GM23338 (cell line): ENCODE measurements at regions not wholly inside any gene's neighbourhood (a gene's known extent, or its start where the extent isn't known, plus 50 kb on each side); places are given as distances from the start of the nearest gene placed in this dataset.

Experiments used
- ATAC-seq: fragments of 200-7000 bp; cut with Tn5 transposase; 3 replicates; pipeline ENCODE4 v1.9.1; 2020
- DNase-seq: peaks from one replicate; pipeline ENCODE4 v3.0.0-alpha.2; 2015; ENCODE audit warnings: low spot score
- H2AFZ ChIP-seq: fragments of 200-600 bp; sonication (generic); 2 replicates; pipeline ENCODE4 v1.8.0; 2016; ENCODE audit warnings: antibody characterized with exemption, mild to moderate bottlenecking, moderate library complexity
- H3F3A ChIP-seq: fragments of 200-600 bp; sonication (generic); replicated peaks from 2 replicates; pipeline ENCODE4 v1.8.0; 2017; ENCODE audit warnings: antibody characterized with exemption, mixed run types, low read depth
- H3K27ac ChIP-seq: fragments of 200-600 bp; sonication (generic); 2 replicates; pipeline ENCODE4 v1.6.1; 2016; ENCODE audit warnings: low read depth
- H3K27me3 ChIP-seq: fragments of 200-600 bp; sonication (generic); 2 replicates; pipeline ENCODE4 v1.8.0; 2016; ENCODE audit warnings: mild to moderate bottlenecking, mixed run types, moderate library complexity; ENCODE audit not compliant: insufficient read depth
- H3K36me3 ChIP-seq: fragments of 200-600 bp; sonication (generic); 2 replicates; pipeline ENCODE4 v1.8.0; 2016; ENCODE audit warnings: mild to moderate bottlenecking; ENCODE audit not compliant: insufficient read depth
- H3K4me1 ChIP-seq: fragments of 200-600 bp; sonication (generic); 2 replicates; pipeline ENCODE4 v1.8.0; 2016; ENCODE audit warnings: mild to moderate bottlenecking, moderate library complexity; ENCODE audit not compliant: insufficient read depth
- H3K4me2 ChIP-seq: fragments of 200-600 bp; sonication (generic); 2 replicates; pipeline ENCODE4 v1.7.1; 2017; ENCODE audit warnings: mixed run types
- H3K4me3 ChIP-seq: fragments of 200-600 bp; sonication (generic); 2 replicates; pipeline ENCODE4 v1.6.1; 2016; ENCODE audit warnings: mixed run types
- H3K79me2 ChIP-seq: fragments of 200-600 bp; sonication (generic); replicated peaks from 2 replicates; pipeline ENCODE4 v1.8.0; 2017; ENCODE audit warnings: mild to moderate bottlenecking; ENCODE audit not compliant: insufficient read depth
- H3K9me2 ChIP-seq: fragments of 200-600 bp; sonication (generic); 2 replicates; pipeline ENCODE4 v1.8.0; 2017; ENCODE audit not compliant: insufficient read depth
- H4K20me1 ChIP-seq: fragments of 200-600 bp; sonication (generic); replicated peaks from 2 replicates; pipeline ENCODE4 v1.8.0; 2017; ENCODE audit warnings: mild to moderate bottlenecking; ENCODE audit not compliant: insufficient read depth
- H3K27ac Mint-ChIP-seq: 2 replicates; pipeline ENCODE4 v1.8.0; 2020; ENCODE audit warnings: inconsistent platforms, mild to moderate bottlenecking, moderate library complexity, mixed read lengths
- H3K27me3 Mint-ChIP-seq: 3 replicates; pipeline ENCODE4 v1.8.0; 2022; ENCODE audit warnings: low read depth, mild to moderate bottlenecking, moderate library complexity, mixed read lengths, inconsistent platforms; ENCODE audit not compliant: insufficient read depth, poor library complexity
- H3K36me3 Mint-ChIP-seq: 3 replicates; pipeline ENCODE4 v1.8.0; 2021; ENCODE audit warnings: low read depth, mild to moderate bottlenecking, inconsistent platforms, moderate library complexity, mixed read lengths
- H3K4me1 Mint-ChIP-seq: 3 replicates; pipeline ENCODE4 v1.8.0; 2020; ENCODE audit warnings: mild to moderate bottlenecking, inconsistent platforms, mixed read lengths
- H3K4me3 Mint-ChIP-seq: 3 replicates; pipeline ENCODE4 v1.8.0; 2021; ENCODE audit warnings: moderate library complexity, mild to moderate bottlenecking, inconsistent platforms, mixed read lengths
- H3K9me3 Mint-ChIP-seq: 3 replicates; pipeline ENCODE4 v1.8.0; 2020; ENCODE audit warnings: moderate library complexity, mild to moderate bottlenecking, inconsistent platforms, mixed read lengths
- STAT1 ChIP-seq: IDR thresholded peaks from one replicate; pipeline ENCODE4 v1.6.1; 2016; ENCODE audit warnings: antibody characterized with exemption; ENCODE audit not compliant: unreplicated experiment
- ZNF114 ChIP-seq: fragments of 250-450 bp; sonication (Bioruptor Pico); IDR thresholded peaks from 2 replicates; pipeline ENCODE4 v1.5.0; 2020; ENCODE audit warnings: mild to moderate bottlenecking, moderate library complexity
- TF ChIP-seq, protein P1 (sequence below): fragments of 250-450 bp; sonication (Bioruptor Pico); IDR thresholded peaks from 2 replicates; pipeline ENCODE4 v1.5.0; 2020; ENCODE audit warnings: mild to moderate bottlenecking, moderate library complexity
- TF ChIP-seq, protein P2 (sequence below), 2 experiments: fragments of 200-600 bp in 1 of 2; sonication (generic) in 1 of 2; conservative IDR thresholded peaks; 2 replicates each; pipeline versions ENCODE4 v1.5.1 to v1.6.1; 2016 to 2017; ENCODE audit warnings: antibody characterized with exemption in 2 of 2, low read depth in 2 of 2, mild to moderate bottlenecking in 2 of 2, moderate library complexity in 1 of 2

DNA sequence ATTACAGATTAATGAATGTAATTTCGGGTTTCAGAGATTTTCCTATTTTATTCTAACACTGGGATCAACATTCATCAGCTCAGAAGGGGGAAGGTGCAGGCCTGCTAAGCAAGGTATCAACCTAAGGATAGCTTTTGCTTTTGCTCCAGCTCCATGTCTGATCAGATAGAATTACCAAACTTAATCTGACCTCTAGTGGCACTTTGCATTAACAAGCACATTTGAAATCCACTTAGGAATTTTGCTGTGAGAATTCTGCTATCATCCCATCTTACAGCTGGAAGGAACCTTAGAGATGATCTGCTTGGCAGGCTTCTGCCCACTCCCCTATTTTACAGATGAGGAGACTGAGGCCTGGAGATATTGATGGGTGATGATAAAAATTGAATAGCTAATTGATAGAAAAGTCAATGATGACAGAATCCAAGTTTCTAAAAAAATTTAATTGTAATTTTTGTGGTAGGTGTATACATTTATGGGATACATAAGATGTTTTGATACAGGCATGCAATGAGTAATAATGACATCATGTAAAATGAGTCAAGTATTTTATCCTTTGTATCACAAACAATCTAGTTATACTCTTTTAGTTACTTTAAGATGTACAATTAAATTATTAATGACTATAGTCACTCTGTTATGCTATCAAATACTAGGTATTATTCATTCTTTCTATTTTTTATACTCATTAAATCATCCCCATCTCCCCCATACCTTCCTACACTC is 209.2 kb upstream of the ZPLD1 start:
- H3F3A ChIP-seq = no peaks in the 10 kb centered on the region
- no peaks in the 10 kb centered on the region for H4K20me1 ChIP-seq
- no peaks in the 10 kb centered on the region for H3K9me3 Mint-ChIP-seq
- H2AFZ ChIP-seq = no peak overlapping the region
- no peaks in the 10 kb centered on the region for H3K4me1 ChIP-seq
- H3K4me1 Mint-ChIP-seq = peaks cover 10% of the 10 kb centered on the region; the same call in 2 of the 3 replicates
- H3K27ac Mint-ChIP-seq = peak overlapping the region; percentile 28; the same call in 1 of the 2 replicates
- no peaks in the 10 kb centered on the region for H3K36me3 Mint-ChIP-seq
- H3K27me3 Mint-ChIP-seq = no peaks in the 10 kb centered on the region
- no peak overlapping the region for H3K27ac ChIP-seq
- no peaks in the 10 kb centered on the region for H3K27me3 ChIP-seq
- H3K4me2 ChIP-seq = no peak overlapping the region
- H3K36me3 ChIP-seq = no peaks in the 10 kb centered on the region
- no peak overlapping the region for H3K4me3 Mint-ChIP-seq
- DNase-seq = peak; percentile 73
- H3K9me2 ChIP-seq = no peaks in the 10 kb centered on the region
- ATAC-seq = peak; percentile 85
- no peak overlapping the region for H3K4me3 ChIP-seq
- no peaks in the 10 kb centered on the region for H3K79me2 ChIP-seq
- TF ChIP-seq, protein P1, sequence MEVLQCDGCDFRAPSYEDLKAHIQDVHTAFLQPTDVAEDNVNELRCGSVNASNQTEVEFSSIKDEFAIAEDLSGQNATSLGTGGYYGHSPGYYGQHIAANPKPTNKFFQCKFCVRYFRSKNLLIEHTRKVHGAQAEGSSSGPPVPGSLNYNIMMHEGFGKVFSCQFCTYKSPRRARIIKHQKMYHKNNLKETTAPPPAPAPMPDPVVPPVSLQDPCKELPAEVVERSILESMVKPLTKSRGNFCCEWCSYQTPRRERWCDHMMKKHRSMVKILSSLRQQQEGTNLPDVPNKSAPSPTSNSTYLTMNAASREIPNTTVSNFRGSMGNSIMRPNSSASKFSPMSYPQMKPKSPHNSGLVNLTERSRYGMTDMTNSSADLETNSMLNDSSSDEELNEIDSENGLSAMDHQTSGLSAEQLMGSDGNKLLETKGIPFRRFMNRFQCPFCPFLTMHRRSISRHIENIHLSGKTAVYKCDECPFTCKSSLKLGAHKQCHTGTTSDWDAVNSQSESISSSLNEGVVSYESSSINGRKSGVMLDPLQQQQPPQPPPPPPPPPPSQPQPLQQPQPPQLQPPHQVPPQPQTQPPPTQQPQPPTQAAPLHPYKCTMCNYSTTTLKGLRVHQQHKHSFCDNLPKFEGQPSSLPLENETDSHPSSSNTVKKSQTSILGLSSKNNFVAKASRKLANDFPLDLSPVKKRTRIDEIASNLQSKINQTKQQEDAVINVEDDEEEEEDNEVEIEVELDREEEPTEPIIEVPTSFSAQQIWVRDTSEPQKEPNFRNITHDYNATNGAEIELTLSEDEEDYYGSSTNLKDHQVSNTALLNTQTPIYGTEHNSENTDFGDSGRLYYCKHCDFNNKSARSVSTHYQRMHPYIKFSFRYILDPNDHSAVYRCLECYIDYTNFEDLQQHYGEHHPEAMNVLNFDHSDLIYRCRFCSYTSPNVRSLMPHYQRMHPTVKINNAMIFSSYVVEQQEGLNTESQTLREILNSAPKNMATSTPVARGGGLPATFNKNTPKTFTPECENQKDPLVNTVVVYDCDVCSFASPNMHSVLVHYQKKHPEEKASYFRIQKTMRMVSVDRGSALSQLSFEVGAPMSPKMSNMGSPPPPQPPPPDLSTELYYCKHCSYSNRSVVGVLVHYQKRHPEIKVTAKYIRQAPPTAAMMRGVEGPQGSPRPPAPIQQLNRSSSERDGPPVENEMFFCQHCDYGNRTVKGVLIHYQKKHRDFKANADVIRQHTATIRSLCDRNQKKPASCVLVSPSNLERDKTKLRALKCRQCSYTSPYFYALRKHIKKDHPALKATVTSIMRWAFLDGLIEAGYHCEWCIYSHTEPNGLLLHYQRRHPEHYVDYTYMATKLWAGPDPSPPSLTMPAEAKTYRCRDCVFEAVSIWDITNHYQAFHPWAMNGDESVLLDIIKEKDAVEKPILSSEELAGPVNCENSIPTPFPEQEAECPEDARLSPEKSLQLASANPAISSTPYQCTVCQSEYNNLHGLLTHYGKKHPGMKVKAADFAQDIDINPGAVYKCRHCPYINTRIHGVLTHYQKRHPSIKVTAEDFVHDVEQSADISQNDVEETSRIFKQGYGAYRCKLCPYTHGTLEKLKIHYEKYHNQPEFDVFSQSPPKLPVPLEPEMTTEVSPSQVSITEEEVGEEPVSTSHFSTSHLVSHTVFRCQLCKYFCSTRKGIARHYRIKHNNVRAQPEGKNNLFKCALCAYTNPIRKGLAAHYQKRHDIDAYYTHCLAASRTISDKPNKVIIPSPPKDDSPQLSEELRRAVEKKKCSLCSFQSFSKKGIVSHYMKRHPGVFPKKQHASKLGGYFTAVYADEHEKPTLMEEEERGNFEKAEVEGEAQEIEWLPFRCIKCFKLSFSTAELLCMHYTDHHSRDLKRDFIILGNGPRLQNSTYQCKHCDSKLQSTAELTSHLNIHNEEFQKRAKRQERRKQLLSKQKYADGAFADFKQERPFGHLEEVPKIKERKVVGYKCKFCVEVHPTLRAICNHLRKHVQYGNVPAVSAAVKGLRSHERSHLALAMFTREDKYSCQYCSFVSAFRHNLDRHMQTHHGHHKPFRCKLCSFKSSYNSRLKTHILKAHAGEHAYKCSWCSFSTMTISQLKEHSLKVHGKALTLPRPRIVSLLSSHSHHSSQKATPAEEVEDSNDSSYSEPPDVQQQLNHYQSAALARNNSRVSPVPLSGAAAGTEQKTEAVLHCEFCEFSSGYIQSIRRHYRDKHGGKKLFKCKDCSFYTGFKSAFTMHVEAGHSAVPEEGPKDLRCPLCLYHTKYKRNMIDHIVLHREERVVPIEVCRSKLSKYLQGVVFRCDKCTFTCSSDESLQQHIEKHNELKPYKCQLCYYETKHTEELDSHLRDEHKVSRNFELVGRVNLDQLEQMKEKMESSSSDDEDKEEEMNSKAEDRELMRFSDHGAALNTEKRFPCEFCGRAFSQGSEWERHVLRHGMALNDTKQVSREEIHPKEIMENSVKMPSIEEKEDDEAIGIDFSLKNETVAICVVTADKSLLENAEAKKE (CRISPR knock-in tag) = no peak
- TF ChIP-seq ZNF114 (CRISPR knock-in tag) = no peak
- no peak for TF ChIP-seq STAT1
- TF ChIP-seq, protein P2, sequence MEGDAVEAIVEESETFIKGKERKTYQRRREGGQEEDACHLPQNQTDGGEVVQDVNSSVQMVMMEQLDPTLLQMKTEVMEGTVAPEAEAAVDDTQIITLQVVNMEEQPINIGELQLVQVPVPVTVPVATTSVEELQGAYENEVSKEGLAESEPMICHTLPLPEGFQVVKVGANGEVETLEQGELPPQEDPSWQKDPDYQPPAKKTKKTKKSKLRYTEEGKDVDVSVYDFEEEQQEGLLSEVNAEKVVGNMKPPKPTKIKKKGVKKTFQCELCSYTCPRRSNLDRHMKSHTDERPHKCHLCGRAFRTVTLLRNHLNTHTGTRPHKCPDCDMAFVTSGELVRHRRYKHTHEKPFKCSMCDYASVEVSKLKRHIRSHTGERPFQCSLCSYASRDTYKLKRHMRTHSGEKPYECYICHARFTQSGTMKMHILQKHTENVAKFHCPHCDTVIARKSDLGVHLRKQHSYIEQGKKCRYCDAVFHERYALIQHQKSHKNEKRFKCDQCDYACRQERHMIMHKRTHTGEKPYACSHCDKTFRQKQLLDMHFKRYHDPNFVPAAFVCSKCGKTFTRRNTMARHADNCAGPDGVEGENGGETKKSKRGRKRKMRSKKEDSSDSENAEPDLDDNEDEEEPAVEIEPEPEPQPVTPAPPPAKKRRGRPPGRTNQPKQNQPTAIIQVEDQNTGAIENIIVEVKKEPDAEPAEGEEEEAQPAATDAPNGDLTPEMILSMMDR (conservative IDR thresholded peaks at IDR 0.05; ENCODE audit: low read depth in 2 of 2) = peak; percentile 67 to 76
